Keratinocyte (primary cell): ENCODE measurements at regions not wholly inside any gene's neighbourhood (a gene's known extent, or its start where the extent isn't known, plus 50 kb on each side); places are given as distances from the start of the nearest gene placed in this dataset.

Experiments used
- EZH2 ChIP-seq: IDR thresholded peaks from one replicate; pipeline ENCODE4 v1.6.1; 2012; ENCODE audit warnings: inconsistent platforms, mild to moderate bottlenecking, low read length, moderate library complexity
- TF ChIP-seq, protein P1 (sequence below), 3 experiments: IDR thresholded peaks in 1 of 3; conservative IDR thresholded peaks in 1 of 3; optimal IDR thresholded peaks in 1 of 3; 2 replicates in 2 of 3; 3 replicates in 1 of 3; pipeline versions ENCODE3 to v1.5.1; 2011; ENCODE audit warnings: low read length in 3 of 3, mild to moderate bottlenecking in 3 of 3, moderate library complexity in 2 of 3, control low read depth in 1 of 3, inconsistent platforms in 1 of 3; ENCODE audit not compliant: insufficient read depth in 2 of 3; ENCODE audit errors: extremely low read depth in 1 of 3

DNA sequence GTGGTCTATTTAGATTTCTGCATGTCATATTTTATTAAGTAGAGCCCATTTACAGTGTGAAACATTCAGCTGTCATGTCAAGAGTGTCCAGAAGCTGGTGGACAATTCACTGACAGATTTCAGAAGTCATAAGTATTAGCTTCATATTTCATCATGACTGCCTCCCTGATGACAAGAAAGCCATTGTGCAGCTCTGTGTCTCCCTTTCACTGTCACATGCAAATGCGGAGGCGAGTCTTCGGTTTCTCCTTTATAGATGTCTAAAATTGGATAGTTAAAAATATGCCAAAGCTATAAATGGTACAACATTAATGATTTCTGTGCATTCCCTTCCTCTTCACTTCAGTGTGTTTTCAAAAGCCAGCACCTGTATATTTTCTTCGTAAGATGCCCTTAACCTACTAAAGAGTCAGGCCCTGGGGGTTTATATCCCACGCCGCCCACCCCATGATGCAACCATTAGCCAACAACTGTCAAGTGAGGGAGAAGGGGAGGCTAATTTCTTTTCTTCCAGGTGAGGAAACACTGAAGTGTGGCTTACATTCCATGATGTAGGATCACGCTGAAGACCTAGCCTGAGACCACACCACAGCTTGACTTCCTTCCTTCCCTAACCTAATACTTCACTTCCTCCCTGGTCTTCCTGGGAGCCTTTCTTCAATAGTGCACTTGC lies 99.6 kb upstream of the DDX18 start:
- TF ChIP-seq, protein P1, sequence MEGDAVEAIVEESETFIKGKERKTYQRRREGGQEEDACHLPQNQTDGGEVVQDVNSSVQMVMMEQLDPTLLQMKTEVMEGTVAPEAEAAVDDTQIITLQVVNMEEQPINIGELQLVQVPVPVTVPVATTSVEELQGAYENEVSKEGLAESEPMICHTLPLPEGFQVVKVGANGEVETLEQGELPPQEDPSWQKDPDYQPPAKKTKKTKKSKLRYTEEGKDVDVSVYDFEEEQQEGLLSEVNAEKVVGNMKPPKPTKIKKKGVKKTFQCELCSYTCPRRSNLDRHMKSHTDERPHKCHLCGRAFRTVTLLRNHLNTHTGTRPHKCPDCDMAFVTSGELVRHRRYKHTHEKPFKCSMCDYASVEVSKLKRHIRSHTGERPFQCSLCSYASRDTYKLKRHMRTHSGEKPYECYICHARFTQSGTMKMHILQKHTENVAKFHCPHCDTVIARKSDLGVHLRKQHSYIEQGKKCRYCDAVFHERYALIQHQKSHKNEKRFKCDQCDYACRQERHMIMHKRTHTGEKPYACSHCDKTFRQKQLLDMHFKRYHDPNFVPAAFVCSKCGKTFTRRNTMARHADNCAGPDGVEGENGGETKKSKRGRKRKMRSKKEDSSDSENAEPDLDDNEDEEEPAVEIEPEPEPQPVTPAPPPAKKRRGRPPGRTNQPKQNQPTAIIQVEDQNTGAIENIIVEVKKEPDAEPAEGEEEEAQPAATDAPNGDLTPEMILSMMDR (optimal IDR thresholded peaks at IDR 0.05 in 1 of 3, IDR thresholded peaks at IDR 0.05 in 1 of 3, conservative IDR thresholded peaks at IDR 0.05 in 1 of 3; ENCODE audit: extremely low read depth in 1 of 3, insufficient read depth in 2 of 3, low read length in 3 of 3): no peak
- TF ChIP-seq EZH2: no peak
